H1 (cell line): ENCODE measurements at regions not wholly inside any gene's neighbourhood (a gene's known extent, or its start where the extent isn't known, plus 50 kb on each side); places are given as distances from the start of the nearest gene placed in this dataset.

Source experiments
- CTCF ChIA-PET: fragments of 300-600 bp; sonication (Branson Sonifier 250); formaldehyde crosslinking; loops from one replicate; lab custom pipeline; 2021; ENCODE audit not compliant: partially characterized antibody; lab: Charles Lee
- POLR2A ChIA-PET: fragments of 300-600 bp; sonication (Branson Sonifier 250); formaldehyde crosslinking; loops from one replicate; lab custom pipeline; 2021; ENCODE audit warnings: inconsistent platforms; ENCODE audit not compliant: partially characterized antibody; lab: Charles Lee
- DNase-seq, 2 experiments: peaks; one replicate each; pipeline versions ENCODE4 v3.0.0 to v3.0.0-alpha.2; 2010 to 2022; ENCODE audit warnings: low spot score in 2 of 2, low read depth in 1 of 2, mixed read lengths in 1 of 2
- FAIRE-seq: peaks from 2 replicates; lab custom pipeline; 2011; peaks lifted over from hg19 to GRCh38; lab: Jason Lieb, UNC
- H2AFZ ChIP-seq: 2 replicates; pipeline ENCODE4 v1.8.1; 2012; ENCODE audit warnings: low read length, inconsistent platforms
- H2AK5ac ChIP-seq: 2 replicates; pipeline ENCODE4 v1.6.1; 2013; ENCODE audit warnings: low read depth, low read length
- H2BK120ac ChIP-seq: replicated peaks from 2 replicates; pipeline ENCODE3; 2013; ENCODE audit warnings: low read depth, low read length, inconsistent platforms
- H2BK12ac ChIP-seq: 2 replicates; pipeline ENCODE4 v1.6.1; 2013; ENCODE audit warnings: low read depth, low read length
- H2BK15ac ChIP-seq: 2 replicates; pipeline ENCODE4 v1.6.1; 2013; ENCODE audit warnings: low read length
- H2BK20ac ChIP-seq: 2 replicates; pipeline ENCODE4 v1.6.1; 2013; ENCODE audit warnings: low read length
- H2BK5ac ChIP-seq: 2 replicates; pipeline ENCODE4 v1.6.1; 2013; ENCODE audit warnings: low read depth, low read length
- H3K14ac ChIP-seq: 2 replicates; pipeline ENCODE4 v1.6.1; 2013; ENCODE audit warnings: inconsistent platforms; ENCODE audit not compliant: insufficient read length
- H3K18ac ChIP-seq: 2 replicates; pipeline ENCODE4 v1.6.1; 2013; ENCODE audit warnings: low read length; ENCODE audit errors: extremely low read depth
- H3K23ac ChIP-seq: 2 replicates; pipeline ENCODE4 v1.6.1; 2013; ENCODE audit warnings: inconsistent platforms; ENCODE audit not compliant: insufficient read length
- H3K23me2 ChIP-seq: 2 replicates; pipeline ENCODE4 v1.6.1; 2013; ENCODE audit warnings: low read depth, low read length
- H3K27ac ChIP-seq: 2 replicates; pipeline ENCODE4 v1.6.1; 2011; ENCODE audit warnings: low read depth, low read length, inconsistent platforms
- H3K27me3 ChIP-seq, 4 experiments: replicated peaks in 1 of 4; 1 replicate in 1 of 4; 2 replicates in 3 of 4; pipeline versions ENCODE4 v1.6.1 to v1.8.1; 2011 to 2013; ENCODE audit warnings: low read length in 3 of 4, mild to moderate bottlenecking in 3 of 4, inconsistent platforms in 2 of 4, mixed read lengths in 2 of 4, moderate library complexity in 1 of 4; ENCODE audit not compliant: control insufficient read depth in 3 of 4, insufficient read depth in 3 of 4; ENCODE audit errors: extremely low read depth in 1 of 4
- H3K36me3 ChIP-seq, 4 experiments: 2 replicates each; pipeline versions ENCODE4 v1.6.1 to v1.8.1; 2011 to 2013; ENCODE audit warnings: mild to moderate bottlenecking in 4 of 4, low read length in 3 of 4, moderate library complexity in 2 of 4, control low read depth in 1 of 4, inconsistent platforms in 1 of 4; ENCODE audit not compliant: insufficient read depth in 4 of 4, control insufficient read depth in 2 of 4
- H3K4ac ChIP-seq: replicated peaks from 2 replicates; pipeline ENCODE3; 2013; ENCODE audit warnings: low read length, low read depth, mixed read lengths, inconsistent platforms; ENCODE audit not compliant: insufficient read length
- H3K4me1 ChIP-seq, 4 experiments: replicated peaks in 1 of 4; 1 replicate in 1 of 4; 2 replicates in 3 of 4; pipeline versions ENCODE4 v1.6.1 to v1.8.1; 2011 to 2013; ENCODE audit warnings: low read length in 3 of 4, inconsistent platforms in 2 of 4, mixed read lengths in 1 of 4; ENCODE audit not compliant: insufficient read depth in 4 of 4, control insufficient read depth in 3 of 4
- H3K4me2 ChIP-seq, 2 experiments: 2 replicates each; pipeline versions ENCODE4 v1.6.1 to v1.8.1; 2011 to 2013; ENCODE audit warnings: low read depth in 2 of 2, low read length in 2 of 2, control low read depth in 1 of 2, inconsistent platforms in 1 of 2, mild to moderate bottlenecking in 1 of 2; ENCODE audit not compliant: insufficient read depth in 1 of 2
- H3K4me3 ChIP-seq, 4 experiments: fragments of 200-600, 300-600 bp in 1 of 4; sonication (generic), shearing (Covaris generic), sonication (Bioruptor Twin) in 1 of 4; 2 replicates each; pipeline versions ENCODE4 v1.5.1 to v1.8.1; 2011 to 2016; ENCODE audit warnings: low read length in 4 of 4, low read depth in 3 of 4, control low read depth in 2 of 4, inconsistent platforms in 2 of 4, mild to moderate bottlenecking in 2 of 4, mixed read lengths in 1 of 4, moderate library complexity in 1 of 4; ENCODE audit not compliant: insufficient read depth in 2 of 4; ENCODE audit errors: extremely low read depth in 1 of 4
- H3K56ac ChIP-seq: replicated peaks from 2 replicates; pipeline ENCODE3; 2013; ENCODE audit warnings: low read depth, mild to moderate bottlenecking, mixed read lengths, low read length, inconsistent platforms; ENCODE audit not compliant: insufficient read length
- H3K79me1 ChIP-seq: 2 replicates; pipeline ENCODE4 v1.6.1; 2013; ENCODE audit warnings: low read depth, low read length, control low read depth
- H3K79me2 ChIP-seq, 2 experiments: 2 replicates each; pipeline versions ENCODE4 v1.6.1 to v1.8.1; 2012 to 2013; ENCODE audit warnings: low read length in 2 of 2, mild to moderate bottlenecking in 2 of 2, inconsistent platforms in 1 of 2; ENCODE audit not compliant: insufficient read depth in 2 of 2, control insufficient read depth in 1 of 2
- H3K9ac ChIP-seq, 4 experiments: replicated peaks in 1 of 4; 1 replicate in 1 of 4; 2 replicates in 3 of 4; pipeline versions ENCODE4 v1.6.1 to v1.8.1; 2011 to 2013; ENCODE audit warnings: low read depth in 3 of 4, low read length in 3 of 4, control low read depth in 2 of 4, mild to moderate bottlenecking in 2 of 4, moderate library complexity in 2 of 4, inconsistent platforms in 1 of 4; ENCODE audit errors: extremely low read depth in 1 of 4
- H3K9me3 ChIP-seq, 2 experiments: 2 replicates each; pipeline versions ENCODE4 v1.6.1 to v1.8.1; 2012 to 2013; ENCODE audit warnings: mild to moderate bottlenecking in 2 of 2, moderate library complexity in 2 of 2, control low read depth in 1 of 2, inconsistent platforms in 1 of 2, low read depth in 1 of 2, low read length in 1 of 2, mixed read lengths in 1 of 2; ENCODE audit not compliant: insufficient read depth in 2 of 2
- H4K20me1 ChIP-seq, 2 experiments: replicated peaks in 1 of 2; 2 replicates each; pipeline versions ENCODE3 to v1.8.1; 2011 to 2013; ENCODE audit warnings: inconsistent platforms in 2 of 2, low read length in 2 of 2, mild to moderate bottlenecking in 1 of 2; ENCODE audit not compliant: insufficient read depth in 2 of 2, control insufficient read depth in 1 of 2
- H4K5ac ChIP-seq: 2 replicates; pipeline ENCODE4 v1.6.1; 2013; ENCODE audit warnings: low read length, low read depth, mixed read lengths, inconsistent platforms; ENCODE audit not compliant: insufficient read length
- H4K8ac ChIP-seq: 2 replicates; pipeline ENCODE4 v1.8.0; 2013; ENCODE audit warnings: mild to moderate bottlenecking, moderate library complexity, low read length, inconsistent platforms; ENCODE audit not compliant: insufficient read depth; ENCODE audit errors: extremely low read depth
- H4K91ac ChIP-seq: replicated peaks from 2 replicates; pipeline ENCODE3; 2013; ENCODE audit warnings: low read length, mixed read lengths, inconsistent platforms; ENCODE audit not compliant: insufficient read length
- FOSL1 ChIP-seq: IDR thresholded peaks from 2 replicates; pipeline ENCODE4 v1.6.1; 2011; ENCODE audit warnings: mild to moderate bottlenecking, low read depth, low read length, moderate library complexity; ENCODE audit not compliant: insufficient read depth
- JUN ChIP-seq: IDR thresholded peaks from 2 replicates; pipeline ENCODE4 v1.6.1; 2011; ENCODE audit warnings: low read depth, mild to moderate bottlenecking, improper control_type of control experiment, low read length
- SIX5 ChIP-seq: IDR thresholded peaks from 2 replicates; pipeline ENCODE4 v1.6.1; 2011; ENCODE audit warnings: mild to moderate bottlenecking, low read depth, low read length
- WGBS, 2 experiments: shearing (Covaris generic) in 1 of 2; methylation state at CpG; one replicate each; pipeline versions ENCODE4 v1.1.6 to v1.1.7; 2013 to 2015; ENCODE audit warnings: low lambda C conversion rate in 2 of 2, mixed read lengths in 2 of 2, inconsistent platforms in 1 of 2, low coverage in 1 of 2, missing lambda C conversion rate in 1 of 2; ENCODE audit not compliant: insufficient replicate concordance in 2 of 2, insufficient coverage in 1 of 2, insufficient read length in 1 of 2; ENCODE audit errors: extremely low coverage in 1 of 2, missing lambda C conversion rate in 1 of 2; 5-methylcytosine and 5-hydroxymethylcytosine counted together
- TF ChIP-seq, protein P1 (sequence below): IDR thresholded peaks from 2 replicates; pipeline ENCODE4 v1.6.1; 2011; ENCODE audit warnings: low read depth, mild to moderate bottlenecking, low read length; ENCODE audit not compliant: insufficient read depth

- Histone ChIP-seq H3K4ac (no peak overlapping the region), H2AFZ (no peak overlapping the region), H3K4me3 (no peak overlapping the region), H3K23me2 (no peaks in the 10 kb centered on the region), H3K36me3 (no peaks in the 10 kb centered on the region), H4K5ac (no peak overlapping the region), H3K23ac (no peak overlapping the region), H2BK5ac (no peak overlapping the region), H3K9me3 (no peaks in the 10 kb centered on the region), H3K9ac (no peak overlapping the region), H3K4me1 (no peaks in the 10 kb centered on the region), H2AK5ac (no peak overlapping the region), H2BK120ac (no peak overlapping the region), H3K27ac (no peak overlapping the region), H3K56ac (no peak overlapping the region), H4K20me1 (no peaks in the 10 kb centered on the region), H4K91ac (no peak overlapping the region), H2BK20ac (no peak overlapping the region), H4K8ac (no peak overlapping the region), H3K79me1 (no peaks in the 10 kb centered on the region), H2BK15ac (no peak overlapping the region), H3K14ac (no peak overlapping the region), H3K79me2 (no peaks in the 10 kb centered on the region), H3K27me3 (no peaks in the 10 kb centered on the region), H2BK12ac (no peak overlapping the region), H3K4me2 (no peak overlapping the region), H3K18ac (no peak overlapping the region)
- CTCF ChIA-PET: interaction anchor here (0.7 to 1.0 kb wide), 3 partner anchors 20 to 403 kb away, joined by 3 to 4 read pairs (median 3); no protein-coding TSS in a partner anchor
- POLR2A ChIA-PET: interaction anchor here (0.7 kb wide), 1 partner anchor 46 kb away, joined by 3 read pairs; no protein-coding TSS in a partner anchor
- 98% methylated on average over 2 of the region's 2 CpGs; no CpG with 5 or more reads in 1 of the 2 experiments for WGBS, 2 experiments
- DNase-seq (no peak), FAIRE-seq (no peak)
- TF ChIP-seq JUN: no peak
- TF ChIP-seq FOSL1: no peak
- TF ChIP-seq SIX5: no peak
- TF ChIP-seq, protein P1, sequence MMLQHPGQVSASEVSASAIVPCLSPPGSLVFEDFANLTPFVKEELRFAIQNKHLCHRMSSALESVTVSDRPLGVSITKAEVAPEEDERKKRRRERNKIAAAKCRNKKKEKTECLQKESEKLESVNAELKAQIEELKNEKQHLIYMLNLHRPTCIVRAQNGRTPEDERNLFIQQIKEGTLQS: no peak
Measured at GRCh38 chr2:62396880-62397279, 109.1 kb downstream of the TMEM17 start.
